ENCODE measurements at regions not wholly inside any gene's neighbourhood (a gene's known extent, or its start where the extent isn't known, plus 50 kb on each side); places are given as distances from the start of the nearest gene placed in this dataset.
"Not testable (repeated sequence)": the region's sequence is repeated elsewhere in the genome, so short reads cannot be mapped to it uniquely, and the experiment has no call there.

- no peak for DNase-seq (ENCODE audit: low spot score)
- no peak for TF ChIP-seq CTCF (IDR thresholded peaks at IDR 0.05; ENCODE audit: extremely low read depth, missing control alignments)
Measured at GRCh38 chr1:188170411-188170810, 1341.7 kb downstream of the PLA2G4A start.

GRCh38 chr1:188170935-188171334, 1342.2 kb downstream of the PLA2G4A start:
- no peak for DNase-seq (ENCODE audit: low spot score)
- TF ChIP-seq CTCF (IDR thresholded peaks at IDR 0.05; ENCODE audit: extremely low read depth, missing control alignments) = no peak

- not testable (repeated sequence) for DNase-seq (ENCODE audit: low spot score)
Measured at GRCh38 chr1:188182063-188182462, 1353.3 kb downstream of the PLA2G4A start.

GRCh38 chr1:188188317-188188716, 1359.6 kb downstream of the PLA2G4A start:
- TF ChIP-seq CTCF (IDR thresholded peaks at IDR 0.05; ENCODE audit: extremely low read depth, missing control alignments) = no peak
- no peak for DNase-seq (ENCODE audit: low spot score)

GRCh38 chr1:188194916-188195315, 1366.2 kb downstream of the PLA2G4A start:
- DNase-seq (ENCODE audit: low spot score) = no peak
- no peak for TF ChIP-seq CTCF (IDR thresholded peaks at IDR 0.05; ENCODE audit: extremely low read depth, missing control alignments)

- no peak for DNase-seq (ENCODE audit: low spot score)
- TF ChIP-seq CTCF (IDR thresholded peaks at IDR 0.05; ENCODE audit: extremely low read depth, missing control alignments) = no peak
Measured at GRCh38 chr1:188218289-188218688, 1389.5 kb downstream of the PLA2G4A start.

GRCh38 chr1:188220051-188220450, 1391.3 kb downstream of the PLA2G4A start:
- TF ChIP-seq CTCF (IDR thresholded peaks at IDR 0.05; ENCODE audit: extremely low read depth, missing control alignments) = no peak
- DNase-seq (ENCODE audit: low spot score) = no peak

- no peak for DNase-seq (ENCODE audit: low spot score)
- TF ChIP-seq CTCF (IDR thresholded peaks at IDR 0.05; ENCODE audit: extremely low read depth, missing control alignments) = no peak
Measured at GRCh38 chr1:188224263-188224662, 1395.5 kb downstream of the PLA2G4A start.
